SK-N-DZ (cell line): ENCODE measurements at regions not wholly inside any gene's neighbourhood (a gene's known extent, or its start where the extent isn't known, plus 50 kb on each side); places are given as distances from the start of the nearest gene placed in this dataset.

Experiments used
- DNase-seq: peaks from one replicate; pipeline ENCODE4 v3.0.0-alpha.2; 2015; ENCODE audit warnings: low spot score

- DNase-seq, result no peak
Measured at GRCh38 chr4:187575706-187576105, 419.9 kb upstream of the ZFP42 start.

GRCh38 chr4:187576751-187577150 lies 418.8 kb upstream of the ZFP42 start:
- no peak for DNase-seq

GRCh38 chr4:187577941-187578480 lies 417.6 kb upstream of the ZFP42 start:
- DNase-seq, result no peak

- no peak for DNase-seq
Measured at GRCh38 chr4:187586892-187587291, 408.7 kb upstream of the ZFP42 start.

- DNase-seq, result no peak
Measured at GRCh38 chr4:187598196-187598595, 397.4 kb upstream of the ZFP42 start.

- DNase-seq, result no peak
Measured at GRCh38 chr4:187602339-187603092, 393.1 kb upstream of the ZFP42 start.

GRCh38 chr4:187603093-187604025 lies 392.2 kb upstream of the ZFP42 start:
- DNase-seq, result no peak

GRCh38 chr4:187604984-187605383 lies 390.6 kb upstream of the ZFP42 start:
- no peak for DNase-seq

GRCh38 chr4:187606581-187606980 lies 389.0 kb upstream of the ZFP42 start:
- DNase-seq, result peak; percentile 48

- no peak for DNase-seq
Measured at GRCh38 chr4:187608001-187608421, 387.6 kb upstream of the ZFP42 start.

- no peak for DNase-seq
Measured at GRCh38 chr4:187612301-187612700, 383.3 kb upstream of the ZFP42 start.

- DNase-seq, result no peak
Measured at GRCh38 chr4:187613089-187613839, 382.3 kb upstream of the ZFP42 start.

GRCh38 chr4:187615972-187616371 lies 379.6 kb upstream of the ZFP42 start:
- DNase-seq, result no peak

- DNase-seq, result no peak
Measured at GRCh38 chr4:187617113-187617512, 378.5 kb upstream of the ZFP42 start.

- no peak for DNase-seq
Measured at GRCh38 chr4:187618701-187619281, 376.8 kb upstream of the ZFP42 start.

- DNase-seq, result no peak
Measured at GRCh38 chr4:187619319-187619718, 376.3 kb upstream of the ZFP42 start.

GRCh38 chr4:187632260-187632995 lies 363.1 kb upstream of the ZFP42 start:
- DNase-seq, result no peak

- no peak for DNase-seq
Measured at GRCh38 chr4:187633245-187633644, 362.3 kb upstream of the ZFP42 start.

GRCh38 chr4:187656959-187657358 lies 338.6 kb upstream of the ZFP42 start:
- DNase-seq, result no peak

GRCh38 chr4:187663076-187663475 lies 332.5 kb upstream of the ZFP42 start:
- DNase-seq, result no peak

- no peak for DNase-seq
Measured at GRCh38 chr4:187664011-187664410, 331.6 kb upstream of the ZFP42 start.
